Fibroblast of peridontal ligament (primary cell): ENCODE measurements at regions not wholly inside any gene's neighbourhood (a gene's known extent, or its start where the extent isn't known, plus 50 kb on each side); places are given as distances from the start of the nearest gene placed in this dataset.

Experiments
- DNase-seq: peaks from one replicate; pipeline ENCODE4 v3.0.0-alpha.2; 2010; ENCODE audit errors: extremely low read depth

DNA sequence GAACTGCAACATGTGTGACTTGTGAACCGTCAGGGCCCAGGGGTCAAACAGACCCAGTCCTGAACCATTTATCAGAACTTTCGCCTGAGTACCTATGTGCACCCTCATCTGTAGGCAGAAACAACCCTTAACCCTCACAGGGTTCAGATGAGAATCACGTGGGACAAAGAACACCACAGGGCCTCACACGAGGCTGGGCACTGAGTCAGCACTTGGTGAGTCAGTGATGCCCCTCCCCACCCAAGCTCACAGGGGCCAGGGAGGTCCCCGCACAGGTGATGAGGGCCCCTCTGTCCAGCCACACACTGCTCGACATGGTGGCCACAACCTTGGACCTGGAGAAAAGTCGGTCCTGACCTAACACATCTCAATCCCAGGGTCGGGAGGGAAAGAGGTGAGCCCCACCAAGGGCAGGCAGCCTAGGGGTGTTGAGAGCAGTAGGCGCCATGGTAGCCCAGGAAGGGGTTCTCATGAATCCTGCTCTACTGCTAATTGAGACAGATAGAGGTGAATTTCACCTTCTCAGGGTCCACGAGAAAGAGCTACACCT, 176.4 kb downstream of the SHANK2 start:
- DNase-seq, result no peak

DNA sequence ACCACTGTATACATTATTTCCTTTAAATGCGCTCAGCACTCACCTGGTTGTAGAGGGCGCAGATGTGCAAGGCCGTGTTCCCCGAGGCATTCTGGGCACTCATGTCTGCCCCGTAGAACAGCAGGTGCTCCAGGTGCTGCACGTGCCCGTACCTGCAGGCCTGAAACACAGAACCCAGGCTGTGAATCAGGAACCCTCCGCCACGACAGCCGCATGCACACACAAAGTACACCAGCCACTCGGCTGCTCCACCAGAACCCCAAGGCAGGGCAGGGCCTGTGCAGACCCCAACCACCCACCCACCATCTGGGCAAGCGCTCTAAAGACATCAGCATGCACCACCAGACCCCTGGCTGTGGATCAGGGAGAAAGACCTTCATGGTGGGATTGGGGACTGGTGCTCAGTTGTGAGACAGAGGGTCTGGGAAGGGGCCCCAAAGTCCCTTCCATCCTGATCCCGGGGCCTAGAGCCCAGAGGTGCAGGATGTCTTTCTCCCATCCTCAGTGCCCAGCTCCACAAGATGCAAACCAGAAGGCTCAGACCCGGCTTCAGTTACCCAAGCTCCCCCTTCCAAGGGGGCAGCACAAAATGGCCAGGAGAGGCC, 177.2 kb downstream of the SHANK2 start:
- no peak for DNase-seq

DNA sequence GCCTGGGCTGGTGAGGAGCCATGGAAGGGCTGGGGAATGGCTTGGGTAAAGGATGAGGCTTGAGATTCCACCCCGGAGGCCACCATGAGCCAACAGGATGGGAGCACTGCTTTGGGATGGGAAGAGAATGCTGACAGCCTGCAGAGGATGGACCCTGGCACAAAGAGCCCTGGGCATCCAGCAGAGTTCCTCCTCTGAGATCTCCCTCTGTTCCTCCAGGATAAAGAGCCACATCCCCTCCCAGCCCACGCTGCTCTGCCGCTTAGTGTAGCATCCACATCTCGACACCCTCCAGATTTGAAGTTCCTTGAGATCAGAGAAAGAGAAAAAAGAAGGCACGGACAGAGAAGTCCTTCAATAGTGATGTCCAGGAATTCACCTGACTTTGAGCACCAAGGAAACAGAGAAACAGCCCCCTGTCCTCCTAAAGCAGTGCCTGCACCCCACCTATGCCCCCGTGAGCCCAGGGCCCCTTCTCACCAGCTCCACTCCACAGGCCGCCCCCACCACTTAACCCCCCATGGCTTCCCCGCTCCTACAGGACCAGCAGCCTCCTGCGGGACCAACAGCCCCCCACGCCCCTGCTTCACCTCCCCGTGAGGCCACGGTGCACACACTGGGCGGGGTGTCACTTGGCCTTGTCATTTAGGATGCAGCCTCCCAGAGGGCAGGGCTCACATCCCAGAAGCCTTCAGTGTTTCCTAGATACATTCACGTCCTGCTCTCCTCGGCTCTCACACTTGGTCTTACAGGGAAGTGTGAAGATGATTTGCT, 180.5 kb downstream of the SHANK2 start:
- no peak for DNase-seq

DNA sequence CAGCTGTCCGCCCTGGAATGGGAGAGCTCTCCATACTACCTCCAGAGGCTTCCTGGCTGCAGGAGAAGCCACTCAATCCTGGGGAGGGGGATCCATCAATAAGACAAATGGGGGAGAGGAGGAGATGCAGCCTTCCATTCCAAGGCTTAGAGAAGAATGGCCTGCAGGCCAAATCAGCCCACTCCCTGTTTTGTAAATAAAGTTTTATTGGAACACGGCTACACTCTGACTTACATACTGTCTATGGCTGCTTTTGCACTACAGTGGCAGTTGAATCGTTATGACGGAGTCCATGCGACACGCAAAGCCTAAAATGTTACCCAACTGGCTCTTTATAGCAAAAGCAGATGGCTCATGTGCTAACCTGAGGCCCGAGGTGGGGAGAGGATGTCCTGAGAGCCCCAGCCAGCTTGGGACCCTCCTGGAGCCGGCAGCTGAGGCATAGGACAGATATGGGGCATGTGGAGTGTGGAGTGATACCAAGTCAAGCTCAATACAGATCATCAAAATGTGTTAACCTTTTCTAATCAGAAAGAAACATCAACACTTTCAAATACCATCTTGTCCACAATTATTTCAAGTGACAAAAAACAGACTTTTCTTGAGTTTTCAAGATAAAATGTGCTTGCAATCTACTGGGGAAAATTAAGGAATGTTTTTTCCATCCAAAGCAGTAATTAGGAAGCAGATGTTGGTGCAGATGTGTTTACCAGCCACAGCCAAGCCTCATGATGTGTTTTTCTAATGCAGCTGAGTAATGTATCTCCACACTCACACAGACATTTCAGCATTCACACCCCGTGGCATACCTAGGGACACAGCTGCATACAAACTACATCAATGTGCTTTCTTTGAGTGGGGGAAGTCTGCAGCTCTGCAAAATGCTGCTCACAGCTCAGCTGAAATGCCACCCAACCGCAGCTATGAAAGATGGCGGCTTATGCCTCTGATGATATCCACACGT, 181.6 kb downstream of the SHANK2 start:
- peak; percentile 42 for DNase-seq

DNA sequence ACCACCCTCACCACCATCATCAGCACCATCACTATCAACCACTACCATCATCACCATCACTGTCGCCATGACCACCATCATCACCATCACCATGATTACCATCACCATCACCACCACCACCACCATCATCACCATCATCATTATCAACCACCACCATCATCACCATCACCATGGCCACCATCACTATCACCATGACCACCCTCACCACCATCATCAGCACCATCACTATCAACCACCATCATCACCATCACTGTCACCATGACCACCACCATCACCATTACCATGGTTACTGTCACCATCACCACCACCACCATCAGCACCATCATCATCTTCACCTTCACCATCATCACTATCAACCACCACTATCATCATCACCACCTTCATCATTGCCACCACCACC, 183.4 kb downstream of the SHANK2 start:
- DNase-seq, result no peak

DNA sequence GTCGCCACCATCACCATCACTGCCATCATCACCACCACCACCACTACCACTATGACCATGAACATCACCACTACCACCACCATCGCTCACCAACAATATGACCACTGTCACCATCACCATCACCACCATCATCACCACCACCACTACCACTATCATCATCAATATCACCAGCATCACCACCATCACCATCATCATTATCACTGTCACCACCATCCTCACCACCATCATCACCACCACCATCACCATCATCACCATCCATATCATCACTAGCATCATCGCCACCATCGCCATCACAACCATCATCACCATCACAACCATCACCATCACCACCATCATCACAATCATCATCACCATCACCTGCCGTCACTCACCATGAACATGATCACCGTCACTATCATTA, 184.6 kb downstream of the SHANK2 start:
- DNase-seq, result no peak

DNA sequence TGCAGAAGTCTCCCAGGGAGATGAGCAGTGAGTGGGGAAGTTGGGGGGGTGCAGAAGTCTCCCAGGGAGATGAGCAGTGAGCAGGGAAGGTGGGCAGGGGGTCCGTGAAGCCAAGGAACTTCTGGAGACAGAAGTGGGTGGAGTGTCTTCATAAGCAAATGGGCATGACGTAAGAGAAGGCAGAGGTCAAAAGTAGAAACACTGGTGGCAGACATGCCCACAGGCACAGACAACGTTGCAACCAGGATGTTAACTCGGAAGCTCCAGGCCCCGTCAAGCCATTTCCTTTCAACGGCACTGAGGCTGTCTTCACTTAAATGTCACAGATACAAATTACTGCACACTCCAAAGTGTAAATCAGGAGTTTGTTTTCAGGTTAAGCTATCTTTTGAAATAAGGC, 186.1 kb downstream of the SHANK2 start:
- no peak for DNase-seq

DNA sequence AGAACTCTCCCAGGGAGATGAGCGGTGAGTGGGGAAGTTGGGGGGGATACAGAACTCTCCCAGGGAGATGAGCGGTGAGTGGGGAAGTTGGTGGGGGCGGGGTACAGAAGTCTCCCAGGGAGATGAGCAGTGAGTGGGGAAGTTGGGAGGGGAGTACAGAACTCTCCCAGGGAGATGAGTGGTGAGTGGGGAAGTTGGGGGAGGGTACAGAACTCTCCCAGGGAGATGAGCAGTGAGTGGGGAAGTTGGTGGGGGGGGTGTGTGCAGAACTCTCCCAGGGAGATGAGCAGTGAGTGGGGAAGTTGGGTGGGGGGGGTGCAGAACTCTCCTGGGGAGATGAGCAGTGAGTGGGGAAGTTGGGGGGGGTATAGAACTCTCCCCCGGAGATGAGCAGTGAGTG, 186.5 kb downstream of the SHANK2 start:
- no peak for DNase-seq

DNA sequence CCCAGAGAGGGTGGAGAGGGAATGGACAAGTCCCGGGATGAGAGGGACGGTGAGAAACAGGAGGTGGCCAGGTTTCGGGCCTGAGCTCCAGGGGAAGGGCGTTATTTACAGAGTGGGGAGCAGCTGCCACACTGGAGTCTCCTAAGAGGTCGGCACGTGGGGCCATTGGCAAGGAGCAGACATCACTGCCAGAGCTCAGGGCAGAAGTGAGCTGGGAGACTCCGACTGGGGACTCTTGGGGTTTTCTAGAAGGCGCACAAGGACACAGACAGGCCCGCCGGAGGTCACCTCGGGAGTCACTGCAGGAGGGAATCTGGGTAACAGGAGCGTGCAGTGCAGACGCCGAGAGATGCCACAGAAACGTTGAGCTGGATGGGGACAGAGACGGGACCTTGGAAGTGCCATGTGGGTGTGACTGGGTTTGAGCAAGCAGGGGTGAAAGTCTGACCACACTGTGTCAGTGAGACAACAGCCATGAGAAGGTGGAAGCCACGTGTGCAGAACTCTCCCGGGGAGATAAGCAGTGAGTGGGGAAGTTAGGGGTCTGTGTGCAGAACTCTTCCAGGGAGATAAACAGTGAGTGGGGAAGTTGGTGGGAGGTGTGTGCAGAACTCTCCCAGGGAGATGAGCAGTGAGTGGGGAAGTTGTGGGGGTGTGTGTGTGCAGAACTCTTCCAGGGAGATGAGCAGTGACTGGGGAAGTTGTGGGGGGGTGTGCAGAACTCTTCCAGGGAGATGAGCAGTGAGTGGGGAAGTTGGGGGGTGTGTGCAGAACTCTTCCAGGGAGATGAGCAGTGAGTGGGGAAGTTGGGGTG, 187.5 kb downstream of the SHANK2 start:
- DNase-seq, result no peak

DNA sequence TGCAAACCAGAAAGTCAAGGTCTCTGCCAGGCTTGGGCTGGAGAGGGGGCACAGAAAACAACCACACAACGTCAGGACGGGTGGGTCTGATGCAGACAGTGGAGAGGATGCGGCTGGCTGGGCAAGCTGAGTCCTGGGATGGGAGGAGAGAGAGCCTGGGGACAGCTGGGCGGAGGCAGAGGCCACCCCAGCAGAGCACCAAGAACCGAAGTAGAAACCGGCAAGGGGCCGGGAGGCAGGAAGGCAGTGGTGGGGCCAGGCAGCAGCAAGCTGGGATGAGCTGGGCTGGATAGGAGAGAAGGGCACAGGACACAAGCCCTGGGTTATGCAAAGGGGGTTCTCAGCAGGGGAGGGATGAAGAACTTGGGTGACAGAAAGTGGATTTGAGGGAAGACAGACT, 188.2 kb downstream of the SHANK2 start:
- DNase-seq, result no peak

DNA sequence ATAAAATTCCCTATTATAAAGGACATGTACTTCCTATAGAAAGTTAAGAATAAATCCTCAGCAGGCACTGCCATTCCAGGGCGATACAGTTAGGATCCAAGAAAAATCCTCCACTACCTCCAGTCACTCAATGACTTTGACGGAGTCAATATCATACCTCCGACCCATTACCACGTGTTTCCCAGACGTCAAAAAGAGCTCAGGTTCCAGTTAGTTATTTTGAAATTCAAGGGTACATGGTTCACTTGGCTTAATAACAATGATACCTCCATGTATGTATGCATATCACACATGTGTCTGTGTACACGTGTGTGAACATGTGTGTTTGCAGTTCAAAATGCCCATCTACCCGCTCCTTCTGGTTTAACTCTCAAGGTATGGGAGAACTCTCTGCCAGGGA, 189.2 kb downstream of the SHANK2 start:
- DNase-seq, result no peak

DNA sequence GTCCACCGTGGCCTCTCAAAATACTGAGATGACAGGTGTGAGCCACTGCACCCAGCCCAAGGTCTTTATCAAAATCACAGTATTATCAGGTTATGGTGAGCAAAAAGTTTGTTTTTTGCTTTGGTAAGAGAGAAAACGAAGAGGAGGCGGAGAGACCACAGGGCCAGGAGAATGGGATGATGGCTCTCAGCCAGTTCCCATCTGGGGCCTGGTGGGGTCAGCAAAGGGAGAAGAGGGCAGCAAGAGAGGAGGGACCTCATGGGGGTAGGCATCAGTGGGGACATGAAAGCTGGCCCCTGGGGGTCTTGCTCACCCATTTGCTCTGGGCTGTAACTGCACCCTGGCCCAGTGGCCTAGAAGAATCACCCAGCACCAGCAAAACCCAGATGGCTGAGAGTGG, 190.2 kb downstream of the SHANK2 start:
- no peak for DNase-seq

DNA sequence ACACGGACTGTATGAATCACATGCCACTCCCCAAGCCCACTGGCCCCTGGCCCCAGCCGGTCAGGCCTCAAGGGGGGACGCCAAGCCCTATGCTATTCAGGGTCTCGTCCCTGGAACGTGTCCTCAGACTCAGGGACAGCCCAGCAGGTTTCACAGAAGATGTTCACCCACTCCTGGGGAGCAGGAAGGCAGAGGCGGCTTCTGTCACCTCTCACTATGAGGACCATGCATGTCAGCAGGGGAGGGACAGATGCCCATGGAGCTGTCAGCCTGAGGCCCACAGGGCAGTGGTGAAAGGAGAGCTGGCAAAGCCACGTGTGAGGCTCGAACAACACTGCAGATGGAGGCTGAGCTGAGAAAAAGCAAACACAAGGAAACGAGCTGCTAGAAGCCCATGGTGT, 192.0 kb downstream of the SHANK2 start:
- no peak for DNase-seq

DNA sequence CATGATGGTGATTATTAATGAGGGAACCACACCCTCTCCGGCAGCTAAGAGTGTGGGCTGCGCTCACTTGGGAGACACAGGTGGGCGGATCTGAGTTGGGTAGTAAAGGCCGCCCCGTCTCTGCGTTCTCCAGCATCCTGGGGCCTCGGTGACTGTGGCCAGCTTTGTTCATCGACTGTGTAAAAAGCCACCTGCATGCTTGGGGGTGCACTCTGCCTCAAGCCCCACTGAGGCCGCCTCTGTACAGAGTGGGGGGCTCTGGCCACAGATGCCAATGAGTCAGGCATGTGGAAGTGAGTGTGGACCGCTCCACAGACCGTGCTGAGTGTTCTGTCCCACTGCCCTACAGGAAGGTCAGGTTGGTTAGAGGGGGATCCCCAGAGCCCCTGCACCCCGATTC, 192.7 kb downstream of the SHANK2 start:
- DNase-seq, result no peak

DNA sequence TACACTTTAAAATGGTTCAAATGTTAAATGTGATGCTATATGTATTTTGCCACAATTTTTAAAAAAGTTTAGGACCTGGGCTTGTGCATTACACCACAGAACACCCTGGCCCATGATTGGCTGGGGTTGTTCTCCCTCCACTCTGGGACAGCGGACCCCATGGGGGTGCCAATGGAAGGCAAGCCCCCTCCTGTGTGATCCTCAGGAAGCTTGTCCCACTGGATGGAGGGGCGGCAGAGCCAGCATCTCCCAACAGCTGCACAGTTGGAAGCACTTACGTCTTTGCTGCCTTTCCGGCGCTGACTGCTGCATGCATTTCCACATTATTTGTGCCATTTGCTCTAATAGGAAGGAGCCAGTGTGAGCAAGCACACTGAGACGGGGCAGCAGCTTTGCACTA, 196.5 kb downstream of the SHANK2 start:
- DNase-seq, result no peak
